AG04449 (cell line): ENCODE measurements at regions not wholly inside any gene's neighbourhood (a gene's known extent, or its start where the extent isn't known, plus 50 kb on each side); places are given as distances from the start of the nearest gene placed in this dataset.

Experiments used
- CTCF ChIA-PET: fragments of 350-600 bp; formaldehyde crosslinking; extraction: SDS; loops from one replicate; lab custom pipeline; 2021; ENCODE audit warnings: antibody characterized with exemption; lab: Yijun Ruan, JAX
- POLR2A ChIA-PET: fragments of 400-600, 350-600 bp; formaldehyde crosslinking; extraction: SDS; loops from one replicate; lab custom pipeline; 2020; ENCODE audit warnings: antibody characterized with exemption, inconsistent platforms; lab: Yijun Ruan, JAX
- DNase-seq: peaks from one replicate; pipeline ENCODE4 v3.0.0-alpha.2; 2010; ENCODE audit warnings: low read depth, low spot score
- H3K4me3 ChIP-seq: 2 replicates; pipeline ENCODE4 v1.5.1; 2011; ENCODE audit warnings: low read depth, mild to moderate bottlenecking, control low read depth, low read length
- CTCF ChIP-seq: IDR thresholded peaks from one replicate; pipeline ENCODE4 v1.5.1; 2011; ENCODE audit warnings: mild to moderate bottlenecking, moderate library complexity, low read length, control low read depth, inconsistent platforms; ENCODE audit not compliant: insufficient read depth; ENCODE audit errors: missing control alignments

DNA sequence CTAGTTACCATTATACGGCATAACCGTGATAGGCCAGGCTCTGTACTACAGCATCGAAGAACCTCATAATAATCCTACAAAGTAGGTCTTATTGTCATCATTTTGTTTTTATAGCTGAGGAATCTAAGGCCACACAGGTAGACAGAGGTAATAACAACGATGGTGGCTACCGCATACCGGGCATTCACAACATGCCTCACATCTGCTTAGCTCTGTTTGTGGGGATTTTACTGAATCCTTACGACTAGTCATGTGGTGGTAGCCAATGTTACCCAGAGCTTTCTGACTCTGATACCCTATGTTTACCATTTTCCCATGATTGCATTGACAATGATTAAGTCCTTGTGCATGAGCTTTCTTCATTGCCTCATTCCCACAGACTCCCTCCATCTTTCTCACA is 269.4 kb downstream of the TCF7L2 start:
- POLR2A ChIA-PET = no interaction called here
- no peak for DNase-seq
- no peak for TF ChIP-seq CTCF
- H3K4me3 ChIP-seq = no peak overlapping the region
- CTCF ChIA-PET = interaction anchor here (0.6 to 1.3 kb wide), 3 partner anchors 16 to 747 kb away, joined by 3 to 4 read pairs (median 3); no protein-coding TSS in a partner anchor

DNA sequence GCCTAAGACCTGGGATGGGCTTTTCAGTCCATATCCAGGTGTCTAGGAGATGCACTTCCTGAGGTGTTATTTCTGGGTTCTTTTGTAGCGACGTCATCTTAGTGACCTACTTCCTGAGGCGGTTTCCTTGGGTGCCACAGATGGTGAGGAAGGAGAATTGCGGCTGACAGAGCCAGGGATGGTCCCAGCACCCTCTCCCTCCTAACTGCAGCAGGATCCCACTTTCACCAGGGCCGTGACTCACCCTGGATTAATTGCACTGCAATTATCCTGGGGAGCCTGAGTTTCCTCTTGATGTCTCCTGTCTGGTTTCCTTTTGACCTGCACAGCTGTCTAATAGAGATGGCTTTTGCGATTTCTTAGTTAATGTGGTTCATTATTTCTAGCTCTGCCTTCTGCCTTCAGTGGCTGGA is 271.7 kb downstream of the TCF7L2 start:
- CTCF ChIA-PET = interaction anchor here (1.1 kb wide), 1 partner anchor 163 kb away, joined by 3 read pairs; no protein-coding TSS in a partner anchor

GRCh38 chr10:113222207-113222606 is 272.2 kb downstream of the TCF7L2 start:
- CTCF ChIA-PET = interaction anchor here (1.1 kb wide), 1 partner anchor 163 kb away, joined by 3 read pairs; no protein-coding TSS in a partner anchor
- no peak for DNase-seq
- peak overlapping the region; percentile 27 for H3K4me3 ChIP-seq
- POLR2A ChIA-PET = no interaction called here
- no peak for TF ChIP-seq CTCF

More for the DNA sequence above, 271.7 kb downstream of the TCF7L2 start:
- no peak for TF ChIP-seq CTCF
- H3K4me3 ChIP-seq = no peak overlapping the region
- POLR2A ChIA-PET = no interaction called here
- no peak for DNase-seq

DNA sequence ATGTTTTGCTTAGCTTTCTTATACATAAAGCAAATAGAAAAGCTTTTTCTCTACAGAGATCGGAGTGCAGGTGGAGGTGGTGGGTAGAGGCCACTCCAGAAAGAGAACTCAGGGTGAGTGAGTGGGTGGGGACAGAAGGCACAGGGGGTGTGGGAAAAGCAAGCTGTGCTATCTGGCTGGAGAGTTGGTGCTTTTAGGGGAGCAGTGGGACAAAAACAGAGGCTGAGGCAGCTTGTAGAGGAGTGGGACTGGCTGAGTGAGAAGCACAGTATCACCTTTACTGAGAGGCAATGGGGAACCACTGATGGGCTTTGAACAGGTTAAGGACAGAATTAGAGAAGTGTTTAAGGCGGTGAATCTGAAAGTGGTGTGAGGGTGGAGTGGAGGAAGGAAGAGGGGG is 275.3 kb downstream of the TCF7L2 start:
- no peak for DNase-seq
- TF ChIP-seq CTCF = no peak
- CTCF ChIA-PET = interaction anchor here (0.6 to 0.9 kb wide), 2 partner anchors 10 to 160 kb away, joined by 3 read pairs; no protein-coding TSS in a partner anchor
- POLR2A ChIA-PET = no interaction called here
- H3K4me3 ChIP-seq = no peak overlapping the region

GRCh38 chr10:113225903-113226302 is 275.9 kb downstream of the TCF7L2 start:
- DNase-seq = no peak
- TF ChIP-seq CTCF = no peak
- no peak overlapping the region for H3K4me3 ChIP-seq
- CTCF ChIA-PET = interaction anchor here (0.9 kb wide), 1 partner anchor 159 kb away, joined by 3 read pairs; no protein-coding TSS in a partner anchor
- POLR2A ChIA-PET = no interaction called here

DNA sequence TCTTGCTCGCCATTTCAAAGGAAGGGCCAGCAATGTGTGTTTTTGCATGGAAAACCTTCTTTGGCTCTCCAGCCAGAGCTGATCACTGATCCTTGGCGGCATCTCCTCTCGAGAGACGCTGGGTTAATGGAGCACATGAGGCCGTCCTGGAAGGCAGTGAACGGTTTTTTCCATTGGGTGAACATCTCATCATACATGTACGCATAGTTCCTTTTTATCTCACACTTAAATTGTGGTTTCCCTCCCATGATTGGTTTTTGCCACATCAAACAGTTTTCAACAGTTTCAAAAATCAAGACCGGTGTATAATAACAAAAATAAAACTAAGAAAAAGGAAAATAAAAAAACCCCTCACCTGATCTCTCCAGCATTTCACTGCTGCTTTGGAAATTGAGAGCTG is 276.4 kb downstream of the TCF7L2 start:
- POLR2A ChIA-PET = no interaction called here
- DNase-seq = no peak
- CTCF ChIA-PET = interaction anchor here (0.7 to 1.1 kb wide), 2 partner anchors 157 to 159 kb away, joined by 3 read pairs; no protein-coding TSS in a partner anchor
- H3K4me3 ChIP-seq = no peak overlapping the region
- TF ChIP-seq CTCF = no peak
